ENCODE measurements at regions not wholly inside any gene's neighbourhood (a gene's known extent, or its start where the extent isn't known, plus 50 kb on each side); places are given as distances from the start of the nearest gene placed in this dataset.

DNA sequence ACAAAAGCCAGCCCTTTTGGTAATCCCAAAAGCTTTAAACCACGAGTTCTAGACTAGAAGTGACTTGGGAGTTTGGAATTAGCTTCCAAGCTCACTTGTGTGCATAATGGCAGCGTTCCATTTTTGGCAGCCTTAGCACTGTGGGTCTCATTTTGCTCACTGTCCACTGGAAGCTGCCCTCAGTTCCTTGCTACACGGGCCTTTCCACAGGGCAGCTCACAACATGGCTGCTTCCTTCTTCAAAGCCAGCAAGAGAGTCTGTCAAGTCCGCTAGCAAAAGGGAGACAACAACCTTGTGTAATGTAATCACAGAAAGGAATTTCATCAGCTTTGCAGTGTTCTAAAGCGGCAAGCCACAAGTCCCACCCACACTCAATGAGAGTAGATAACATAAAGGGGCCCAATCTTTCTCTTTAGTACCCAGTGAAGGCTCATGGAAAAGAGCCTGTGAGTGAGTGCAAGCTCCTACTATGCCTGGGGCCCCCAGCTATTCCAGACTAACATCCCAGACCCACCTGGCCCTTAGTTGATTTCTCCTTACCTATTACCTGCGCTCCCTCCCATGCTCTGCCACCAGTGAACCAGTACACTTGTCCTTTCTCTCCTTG is 168.5 kb upstream of the FOXN2 start:
- no peak for DNase-seq

DNA sequence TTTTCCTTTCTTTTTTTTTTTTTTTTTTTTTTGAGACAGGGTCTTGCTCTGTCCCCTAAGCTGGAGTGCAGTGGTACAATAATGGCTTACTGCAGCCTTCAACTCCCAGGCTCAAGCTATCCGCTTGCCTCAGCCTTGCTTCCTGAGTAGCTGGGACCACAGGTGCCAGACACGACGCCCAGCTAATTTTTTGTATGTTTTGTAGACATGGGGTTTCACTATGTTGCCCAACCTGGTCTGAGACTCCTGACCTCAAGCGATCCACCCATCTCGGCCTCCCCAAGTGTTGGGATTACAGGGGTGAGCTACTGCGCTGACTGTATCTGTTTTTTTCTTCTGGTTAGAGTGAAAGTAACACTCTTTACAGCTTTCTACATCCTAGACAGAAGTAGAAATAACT is 167.9 kb upstream of the FOXN2 start:
- no peak for DNase-seq

DNA sequence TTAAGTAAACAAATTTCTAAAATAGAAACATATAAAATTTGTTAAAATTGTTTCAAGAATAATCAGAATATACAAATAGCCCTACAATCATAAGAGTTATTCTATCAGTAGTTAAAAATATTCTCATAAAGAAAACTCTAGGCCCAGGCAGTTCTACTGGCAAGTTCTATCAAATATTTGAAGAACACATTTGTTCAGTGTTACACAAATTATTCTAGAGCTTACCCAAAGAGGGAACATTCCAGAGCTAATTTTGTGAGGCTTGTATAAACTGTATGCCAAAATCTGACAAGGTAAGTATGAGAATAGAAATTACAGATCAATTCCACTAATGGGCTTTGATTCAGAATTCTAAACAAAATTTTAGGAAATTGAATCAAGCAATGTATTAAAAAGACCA is 166.8 kb upstream of the FOXN2 start:
- no peak for DNase-seq

DNA sequence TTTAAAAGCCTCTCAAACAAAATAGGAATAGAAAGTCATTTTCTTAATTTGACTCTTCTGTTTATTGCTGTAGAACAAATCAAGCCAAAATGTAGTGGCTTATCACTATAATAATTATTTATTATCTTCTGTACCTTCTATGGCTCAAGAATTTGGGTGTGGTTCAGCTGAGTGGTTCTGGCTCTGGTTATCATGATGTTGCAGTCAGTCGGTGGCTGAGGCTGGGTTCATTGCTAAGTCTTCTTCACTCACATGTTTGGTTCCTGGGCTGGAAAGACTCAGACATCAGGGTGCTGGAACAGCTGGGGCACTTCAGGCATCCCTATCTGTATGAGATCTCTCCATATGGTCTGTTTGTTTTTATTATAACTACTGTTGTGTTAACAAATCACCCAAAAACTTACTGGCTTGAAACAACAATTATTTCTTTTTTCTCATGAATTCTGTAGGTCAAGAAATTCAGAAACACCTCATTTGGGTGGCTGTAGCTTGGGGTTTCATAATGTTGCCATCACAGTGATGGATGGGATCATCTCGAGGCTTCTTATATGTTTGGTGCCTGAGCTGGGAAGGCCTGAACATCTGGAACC is 165.5 kb upstream of the FOXN2 start:
- no peak for DNase-seq

DNA sequence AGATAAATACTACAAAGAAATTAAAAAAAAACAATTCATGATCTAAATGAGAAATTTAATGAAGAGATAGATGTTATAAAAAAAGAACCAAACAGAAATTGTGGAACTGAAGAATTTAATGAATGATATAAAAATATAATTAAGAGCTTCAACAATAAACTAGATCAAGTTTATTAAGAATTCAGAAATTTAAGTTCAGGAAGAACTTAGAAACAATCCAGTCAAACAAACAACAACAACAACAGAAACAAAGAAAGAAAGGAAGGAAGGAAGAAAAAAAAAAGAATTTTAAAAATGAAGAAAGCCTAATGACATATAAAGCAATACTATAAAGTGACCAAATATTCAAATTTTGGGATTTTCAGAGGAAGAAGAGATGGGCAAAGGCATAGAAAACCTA is 157.3 kb upstream of the FOXN2 start:
- no peak for DNase-seq

DNA sequence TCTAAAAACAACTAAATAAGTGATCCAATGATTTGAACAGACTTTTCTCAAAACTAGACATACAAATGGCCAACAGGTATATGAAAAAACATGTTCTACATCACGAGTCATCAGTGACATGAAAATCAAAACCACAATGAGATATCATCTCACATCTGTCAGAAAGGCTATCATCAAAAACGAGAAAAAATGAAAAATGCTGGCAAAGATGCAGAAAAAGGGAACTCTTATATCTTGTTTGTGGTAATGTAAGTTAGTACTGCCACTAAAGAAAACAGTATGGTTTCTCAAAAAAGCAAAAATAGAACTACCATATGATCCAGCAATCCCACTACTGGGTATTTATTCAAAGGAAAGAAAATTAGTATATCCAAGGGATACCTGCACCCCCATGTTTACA is 152.9 kb upstream of the FOXN2 start:
- DNase-seq, result no peak

DNA sequence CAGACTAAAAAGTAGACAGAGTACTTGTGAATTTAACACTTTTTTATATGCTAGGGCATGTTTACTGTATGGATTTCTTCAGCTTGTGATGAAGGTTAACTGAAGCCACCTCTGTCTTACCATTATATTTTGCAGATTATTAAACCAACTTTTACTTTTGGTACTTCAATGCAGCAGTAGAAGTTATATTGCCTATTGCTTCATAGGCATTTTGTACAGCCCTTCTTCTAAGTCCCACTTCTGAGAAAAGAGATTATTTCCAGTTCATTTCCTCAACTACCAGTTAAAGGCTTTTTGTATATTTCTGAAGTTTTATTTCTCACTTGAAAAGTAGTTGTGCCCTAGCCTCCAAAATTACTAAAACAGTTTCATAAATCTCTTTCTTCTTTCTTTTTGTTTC is 151.7 kb upstream of the FOXN2 start:
- no peak for DNase-seq

DNA sequence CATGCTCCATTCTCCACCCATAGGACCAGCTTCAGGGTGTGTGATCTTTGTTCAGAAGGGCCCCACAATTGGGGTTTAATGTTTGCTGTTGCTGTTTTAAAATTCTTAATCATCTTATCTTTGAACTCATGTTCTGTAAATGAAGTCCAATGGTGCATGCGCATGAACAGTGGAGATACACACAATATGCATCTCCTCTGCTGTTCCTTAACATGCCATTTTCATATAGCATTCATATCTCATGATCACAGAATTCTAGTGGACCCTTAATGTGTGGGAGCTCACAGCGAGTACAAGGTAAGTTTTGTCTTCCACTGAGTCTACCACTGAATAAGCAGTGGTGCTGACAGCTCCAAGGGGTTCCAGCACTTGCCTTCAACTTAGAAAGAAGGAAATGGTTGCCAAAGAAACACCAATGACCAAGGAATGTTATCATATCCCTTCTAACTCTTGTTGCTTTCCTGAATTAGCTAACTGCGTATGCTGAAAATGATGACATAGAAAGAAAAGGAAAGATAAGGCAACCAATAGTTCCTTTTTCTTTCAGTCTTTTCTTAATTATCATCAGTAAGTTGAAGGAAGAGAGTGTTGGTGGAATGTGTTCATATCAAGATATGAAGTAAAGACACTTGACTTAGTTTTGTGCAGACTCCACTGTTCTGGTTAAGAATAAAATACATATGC is 149.3 kb upstream of the FOXN2 start:
- no peak for DNase-seq

DNA sequence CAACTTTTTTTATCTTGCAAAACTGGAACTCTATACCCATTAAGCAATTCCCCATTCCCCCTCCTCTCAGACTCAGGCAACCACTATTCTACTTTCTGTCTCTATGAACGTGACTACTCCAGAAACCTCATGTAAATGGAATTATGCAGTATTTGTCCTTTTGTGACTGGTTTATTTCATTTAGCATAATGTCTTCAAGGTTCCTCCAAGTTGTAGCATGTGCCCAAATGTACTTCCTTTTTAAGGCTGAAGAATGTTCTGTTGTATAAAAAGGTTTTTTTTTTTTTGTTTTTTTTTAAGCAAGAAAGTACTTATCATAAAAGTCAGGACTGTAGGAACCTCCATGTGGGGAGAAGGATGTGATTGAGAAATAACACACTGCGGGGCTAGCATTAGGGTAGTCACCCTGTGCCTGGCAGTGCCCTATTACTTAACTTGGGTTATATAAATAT is 145.3 kb upstream of the FOXN2 start:
- no peak for DNase-seq

DNA sequence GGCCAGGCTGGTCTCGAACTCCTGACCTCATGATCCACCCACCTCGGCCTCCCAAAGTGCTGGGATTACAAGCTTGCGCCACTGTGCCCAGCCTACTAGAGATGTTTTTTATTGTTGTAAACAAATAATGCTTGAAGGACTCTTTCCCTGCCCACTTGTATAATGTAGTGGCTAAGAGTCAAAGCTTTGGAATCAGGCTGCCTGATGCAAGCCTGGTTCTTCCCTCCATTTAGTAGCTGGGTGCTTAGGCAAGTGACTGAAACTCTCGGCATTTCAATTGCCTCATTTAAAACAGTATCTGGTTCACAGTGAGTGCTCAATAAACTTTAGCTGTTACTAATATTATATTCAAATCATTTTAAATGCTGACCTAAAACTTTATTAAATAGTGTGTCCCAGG is 144.2 kb upstream of the FOXN2 start:
- DNase-seq, result no peak

DNA sequence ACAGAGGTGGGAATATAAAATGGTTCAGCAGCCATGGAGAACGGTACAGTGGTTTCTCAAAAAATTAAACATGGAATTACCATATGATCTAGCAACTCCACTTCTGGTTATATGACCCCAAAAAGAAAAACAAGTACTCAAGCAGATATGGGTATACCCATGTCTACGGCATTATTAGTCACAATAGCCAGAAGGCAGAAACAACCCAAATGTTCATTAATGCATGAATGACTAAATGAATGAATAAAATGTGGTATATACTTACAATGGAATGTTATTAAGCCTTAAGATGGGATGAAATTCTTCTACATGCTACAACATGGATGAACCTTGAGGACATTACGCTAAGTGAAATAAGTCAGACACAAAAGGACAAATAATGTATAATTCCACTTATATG is 141.3 kb upstream of the FOXN2 start:
- no peak for DNase-seq

DNA sequence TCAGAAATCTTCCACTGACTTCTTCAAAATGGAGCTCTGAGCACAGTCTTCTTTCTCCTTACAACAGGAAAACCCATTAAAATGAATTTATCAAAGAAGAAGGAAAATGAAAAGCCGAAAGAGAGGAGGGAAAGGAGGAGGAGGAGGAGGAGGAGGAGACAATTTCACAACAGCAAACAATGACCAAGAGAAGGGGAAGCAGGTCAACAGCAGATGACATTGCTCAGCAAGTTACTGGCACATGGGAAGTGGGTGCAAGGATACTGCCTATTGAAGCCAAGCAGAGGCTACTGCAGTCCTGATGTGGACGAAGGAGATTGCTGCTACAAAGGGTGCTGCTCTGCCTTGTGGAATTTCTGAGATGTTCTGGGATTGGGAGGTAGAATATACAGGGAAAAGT is 140.0 kb upstream of the FOXN2 start:
- no peak for DNase-seq

DNA sequence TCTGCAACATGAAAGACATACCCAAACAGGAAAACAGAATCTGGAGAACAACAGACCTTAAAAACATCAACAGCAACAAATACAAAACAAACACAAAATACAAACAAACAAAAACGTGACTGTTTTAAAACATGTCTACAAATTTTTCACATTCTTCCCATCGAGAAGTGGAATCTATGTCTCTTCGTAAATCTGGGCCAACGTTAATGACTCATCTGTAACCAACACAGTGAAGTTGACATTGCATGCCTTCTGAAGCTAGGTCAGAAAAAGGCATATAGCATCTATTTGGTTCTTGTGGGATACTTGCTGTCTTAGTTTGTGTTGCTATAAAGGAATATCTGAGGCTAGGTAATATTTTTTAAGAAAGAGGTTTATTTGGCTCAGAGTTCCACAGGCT is 139.2 kb upstream of the FOXN2 start:
- no peak for DNase-seq

DNA sequence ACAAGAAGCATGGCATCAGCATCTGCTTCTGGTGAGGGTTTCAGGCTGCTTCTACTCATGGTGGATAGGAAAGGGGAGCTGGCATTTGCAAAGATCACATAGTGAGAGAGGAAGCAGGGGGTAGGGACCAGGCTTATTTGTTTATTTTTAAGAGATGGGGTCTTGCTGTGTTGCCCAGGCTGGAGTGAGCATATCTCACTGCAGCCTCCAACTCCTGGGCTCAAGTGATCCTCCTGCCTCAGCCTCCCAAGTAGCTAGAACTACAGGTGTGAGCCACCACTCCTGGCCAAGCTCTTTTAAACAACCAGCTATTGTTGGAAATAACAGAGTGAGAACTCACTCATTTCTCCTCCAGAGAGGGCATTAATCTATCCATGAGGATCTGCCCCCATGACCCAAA is 138.8 kb upstream of the FOXN2 start:
- no peak for DNase-seq

DNA sequence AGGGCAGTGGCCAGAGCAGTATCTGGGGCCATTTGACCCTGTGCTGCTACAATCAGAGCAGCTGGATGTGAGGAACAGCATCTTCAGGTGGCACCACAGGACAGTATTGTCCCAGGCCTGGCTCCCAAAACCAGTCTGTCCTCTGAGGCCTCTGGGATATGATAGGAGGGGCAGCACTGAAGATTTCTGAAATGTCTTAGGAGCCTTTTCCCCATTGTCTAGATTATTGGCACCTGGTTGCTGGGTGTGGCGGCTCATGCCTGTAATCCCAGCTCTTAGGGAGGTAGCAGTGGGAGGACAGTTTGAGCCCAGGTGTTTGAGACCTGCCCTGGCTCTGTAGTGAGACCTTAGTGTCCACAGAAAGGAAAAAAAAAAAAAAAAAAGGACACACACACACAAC is 137.6 kb upstream of the FOXN2 start:
- DNase-seq, result no peak

DNA sequence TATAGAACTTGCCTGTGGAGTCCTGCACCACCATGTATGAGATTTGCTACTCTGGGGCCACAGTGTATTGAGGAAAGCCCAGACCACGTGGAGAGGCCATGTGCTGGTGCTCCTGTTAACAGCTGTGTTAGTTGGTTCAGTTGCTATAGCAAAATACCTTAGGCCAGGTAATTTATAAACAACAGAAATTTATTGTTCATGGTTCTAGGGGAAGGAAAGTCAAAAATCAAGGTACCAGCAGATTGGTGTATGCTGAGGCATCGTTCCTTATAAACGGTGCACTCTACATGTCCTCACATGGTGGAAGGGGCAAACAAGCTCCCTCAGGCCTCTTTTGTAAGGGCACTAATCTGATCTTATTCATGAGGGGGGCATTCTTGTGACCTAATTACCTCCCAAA is 135.9 kb upstream of the FOXN2 start:
- no peak for DNase-seq

DNA sequence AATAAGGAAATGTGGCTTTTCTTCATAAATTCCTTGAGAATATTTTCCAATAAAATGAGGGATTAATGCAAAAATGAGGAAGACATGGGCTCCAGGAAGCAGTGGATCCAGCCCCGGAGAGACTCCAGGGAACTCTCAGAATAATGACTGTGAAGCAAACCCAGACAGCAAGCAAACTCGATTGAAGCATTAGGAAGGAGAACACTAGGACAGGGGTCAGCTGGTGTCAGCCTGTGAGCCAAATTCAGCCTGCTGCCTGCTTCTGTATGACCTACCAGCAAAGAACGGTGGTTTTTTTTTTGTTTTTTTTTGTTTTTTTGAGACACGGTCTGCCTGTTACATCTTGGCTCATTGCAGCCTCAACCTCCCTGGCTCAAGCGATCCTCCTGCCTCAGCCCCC is 133.9 kb upstream of the FOXN2 start:
- no peak for DNase-seq

DNA sequence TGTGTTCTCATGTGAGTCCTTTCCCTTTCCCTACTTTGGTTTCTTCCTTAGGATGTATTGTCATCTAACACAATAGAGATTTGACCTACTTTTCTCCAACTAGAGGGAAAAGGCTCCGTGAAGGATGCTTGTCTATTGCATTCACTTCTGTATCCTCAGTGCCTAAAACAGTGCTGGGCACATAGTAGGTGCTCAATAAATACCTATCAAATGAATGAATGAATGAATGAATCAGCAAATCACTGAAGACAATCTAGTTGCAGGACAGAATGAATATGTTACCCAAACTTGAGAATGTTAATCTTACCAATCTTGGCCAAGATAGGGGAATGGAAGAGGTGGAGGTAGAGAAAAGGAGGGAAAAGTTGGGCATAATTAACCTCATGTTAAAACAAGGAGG is 131.2 kb upstream of the FOXN2 start:
- DNase-seq, result no peak

DNA sequence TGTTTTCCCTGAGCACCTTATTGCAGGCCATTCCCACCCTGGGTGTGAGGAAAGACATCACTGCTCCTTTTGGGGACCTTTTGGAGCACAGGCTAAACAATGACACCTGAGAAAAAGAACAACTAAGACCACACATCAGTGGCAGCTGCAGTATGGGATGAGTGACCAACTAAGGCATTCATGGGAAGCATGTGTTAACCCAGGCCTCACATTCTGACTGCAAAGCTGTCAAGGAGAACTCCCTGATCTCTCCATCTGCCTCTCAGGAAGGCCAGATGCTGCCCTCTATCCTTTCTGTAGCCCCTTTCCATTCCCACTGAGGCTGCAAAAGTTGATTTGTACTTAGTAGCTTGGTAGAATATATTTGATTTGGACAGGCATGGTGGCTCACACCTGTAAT is 130.5 kb upstream of the FOXN2 start:
- no peak for DNase-seq

DNA sequence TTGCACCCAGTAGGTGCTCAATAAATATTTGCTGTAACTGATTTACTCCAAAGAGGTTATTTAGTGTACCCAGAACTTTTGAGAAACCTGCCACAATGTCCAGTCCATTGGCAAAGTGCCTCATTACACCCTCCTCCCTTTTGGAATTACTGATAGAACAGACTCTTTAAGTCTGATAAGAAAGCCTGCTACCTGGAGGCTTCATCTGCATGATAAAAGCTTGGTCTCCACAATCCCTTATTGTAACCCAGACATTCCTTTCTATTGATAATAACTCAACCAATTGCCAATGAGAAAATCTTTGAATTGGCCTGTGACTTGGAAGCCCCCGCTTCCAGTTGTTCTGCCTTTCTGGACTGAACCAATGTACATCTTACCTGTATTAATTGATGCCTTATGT is 127.0 kb upstream of the FOXN2 start:
- DNase-seq, result no peak

DNA sequence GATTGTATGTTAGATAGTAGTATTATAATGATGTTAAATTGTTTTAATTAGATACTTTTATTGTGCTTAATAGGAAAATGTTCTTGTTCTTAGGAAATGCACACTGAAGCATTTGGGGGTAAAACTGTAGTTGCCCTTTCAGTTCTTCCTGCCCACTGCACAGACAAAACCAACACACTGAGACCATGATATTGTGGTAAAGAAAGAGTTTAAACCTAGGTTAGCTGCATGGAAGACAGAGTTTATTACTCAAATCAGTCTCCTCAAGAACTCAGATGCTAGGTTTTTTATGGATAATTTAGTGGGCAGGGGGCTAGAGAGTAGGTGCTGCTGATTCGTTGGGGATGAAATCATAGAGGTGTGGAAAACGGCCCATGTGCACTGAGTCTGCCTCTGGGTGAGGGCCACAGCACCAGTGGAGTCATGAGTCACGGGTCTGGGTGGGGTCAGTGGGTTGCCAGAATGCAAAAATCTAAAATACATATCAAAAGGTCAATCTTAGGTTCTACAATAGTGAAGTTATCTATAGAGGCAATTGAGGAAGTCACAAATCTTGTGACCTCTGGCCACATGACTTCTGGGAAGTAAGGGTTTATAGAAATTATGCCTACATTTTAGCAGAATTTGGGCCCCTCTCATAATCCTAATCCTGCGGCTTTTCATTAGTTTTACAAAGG is 124.8 kb upstream of the FOXN2 start:
- DNase-seq, result no peak

DNA sequence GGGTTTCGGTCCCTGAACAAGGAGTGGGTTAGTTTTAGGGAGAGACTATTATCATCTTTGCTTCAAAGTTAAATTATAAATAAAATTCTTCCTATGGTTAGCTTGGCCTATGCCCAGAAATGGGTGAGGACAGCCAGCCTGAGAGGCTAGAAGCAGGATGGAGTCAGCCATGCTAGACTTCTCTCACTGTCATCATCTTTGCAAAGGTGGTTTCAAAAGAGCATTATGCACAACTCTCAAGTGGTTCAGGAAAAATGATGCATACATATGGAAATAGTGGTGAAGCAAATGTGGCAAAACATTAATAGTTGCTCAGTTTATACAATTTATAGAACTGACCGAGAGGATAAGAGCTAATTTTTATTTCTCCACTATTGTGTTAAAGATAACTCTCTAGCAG is 124.3 kb upstream of the FOXN2 start:
- DNase-seq, result no peak

DNA sequence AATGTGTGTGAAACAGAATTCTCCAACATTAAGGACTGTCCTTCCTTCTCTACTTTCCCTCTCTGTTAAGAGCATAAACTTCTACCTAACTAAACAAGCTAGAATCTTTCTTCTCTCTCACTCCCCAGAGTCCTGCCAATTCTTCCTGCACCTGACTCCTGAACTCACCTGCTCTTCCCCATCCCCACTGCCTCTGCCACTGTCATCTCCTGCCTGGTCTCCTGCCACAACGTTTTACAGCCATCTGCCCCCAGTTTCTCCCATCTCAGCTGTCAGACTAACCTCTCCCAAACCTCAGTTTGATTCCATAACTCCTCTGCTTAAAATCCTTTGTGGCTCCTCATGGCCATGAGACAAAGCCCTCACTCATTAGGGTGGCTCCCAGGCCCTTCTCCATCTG is 119.8 kb upstream of the FOXN2 start:
- DNase-seq, result no peak

DNA sequence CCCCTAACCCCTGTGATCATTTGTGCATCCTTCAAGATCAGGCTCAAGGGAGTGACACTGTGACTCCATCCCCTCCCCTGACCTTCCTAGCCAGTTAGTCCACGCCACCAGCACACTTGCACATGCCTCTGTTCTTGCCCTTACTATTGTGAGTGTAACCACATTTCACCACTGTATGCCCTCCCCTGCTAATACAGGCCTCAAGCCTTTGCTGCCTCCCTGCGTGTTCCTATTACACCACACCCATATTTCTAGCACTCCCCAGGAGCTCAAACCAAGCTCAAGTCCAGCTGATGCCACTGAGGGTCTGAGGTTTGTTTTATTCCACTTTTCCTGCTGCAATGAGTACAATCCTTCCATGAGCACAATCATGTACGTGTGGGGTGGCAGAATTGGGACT is 119.3 kb upstream of the FOXN2 start:
- DNase-seq, result no peak

Data from islet precursor cell (in vitro differentiated cells).